HG03064 (cell line): ENCODE measurements at regions not wholly inside any gene's neighbourhood (a gene's known extent, or its start where the extent isn't known, plus 50 kb on each side); places are given as distances from the start of the nearest gene placed in this dataset.

Source experiments
- ATAC-seq: cut with Tn5 transposase; IDR thresholded peaks from one replicate; pipeline ENCODE4 v1.9.1; 2021; ENCODE audit warnings: low read depth; ENCODE audit not compliant: unreplicated experiment

- ATAC-seq = no peak
These were observed 153.8 kb upstream of the CMC1 start for GRCh38 chr3:28087591-28087990.

GRCh38 chr3:28088811-28089526, 152.4 kb upstream of the CMC1 start:
- ATAC-seq = no peak

DNA sequence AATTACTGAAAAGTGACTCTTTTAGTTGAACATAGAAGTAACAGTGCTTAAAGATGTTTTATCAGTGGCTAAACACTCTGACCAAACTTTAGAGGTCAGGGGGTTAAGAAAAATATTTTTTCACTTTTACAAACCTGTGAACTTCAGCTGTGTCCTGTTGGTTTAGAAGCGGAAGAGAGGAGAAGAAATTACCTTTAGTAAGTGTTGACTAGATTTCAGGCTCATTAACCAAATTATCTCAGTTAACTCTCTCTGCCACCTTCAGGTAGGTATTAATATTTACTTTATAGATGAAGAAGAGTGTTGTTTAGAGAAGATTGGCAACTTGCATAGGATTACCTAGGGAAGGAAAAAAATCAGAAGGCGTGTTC, 151.9 kb upstream of the CMC1 start:
- ATAC-seq = no peak

DNA sequence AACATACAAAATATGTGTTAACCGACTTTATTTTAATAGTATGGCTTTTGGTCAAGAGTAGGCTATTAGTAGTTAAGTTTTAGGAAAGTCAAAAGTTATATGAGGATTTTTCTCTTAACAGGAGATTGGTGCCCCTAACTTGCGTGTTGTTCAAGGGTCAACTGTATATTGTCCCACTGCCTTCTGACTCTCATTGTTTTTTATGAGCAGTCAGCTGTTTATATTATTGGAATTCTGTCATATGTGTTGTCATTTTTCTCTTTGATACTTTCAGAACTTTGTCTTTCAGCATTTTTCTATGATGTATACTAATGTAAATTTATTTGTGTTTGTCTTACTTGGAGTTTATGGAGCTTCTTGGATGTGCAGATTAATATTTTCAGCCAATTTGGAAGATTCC, 142.1 kb upstream of the CMC1 start:
- ATAC-seq = no peak

DNA sequence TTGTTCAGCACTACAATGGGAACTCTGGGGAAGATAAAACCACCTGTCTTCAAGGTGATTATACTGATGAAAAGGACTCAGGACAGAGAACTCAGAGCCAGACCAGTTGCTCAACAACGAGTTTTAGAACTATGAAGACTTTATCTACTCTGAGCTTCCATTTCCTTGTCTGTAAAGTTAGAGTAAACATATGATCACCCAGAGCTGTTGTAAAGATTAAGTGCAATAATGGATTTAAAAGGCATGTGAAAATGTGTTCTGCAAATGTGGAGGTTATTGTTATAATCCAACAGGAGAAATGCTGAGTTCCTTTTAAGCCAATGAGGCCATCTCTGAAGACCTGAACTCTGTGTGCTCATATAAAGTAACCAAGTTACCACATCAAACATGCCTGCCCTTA, 139.7 kb upstream of the CMC1 start:
- ATAC-seq = no peak

DNA sequence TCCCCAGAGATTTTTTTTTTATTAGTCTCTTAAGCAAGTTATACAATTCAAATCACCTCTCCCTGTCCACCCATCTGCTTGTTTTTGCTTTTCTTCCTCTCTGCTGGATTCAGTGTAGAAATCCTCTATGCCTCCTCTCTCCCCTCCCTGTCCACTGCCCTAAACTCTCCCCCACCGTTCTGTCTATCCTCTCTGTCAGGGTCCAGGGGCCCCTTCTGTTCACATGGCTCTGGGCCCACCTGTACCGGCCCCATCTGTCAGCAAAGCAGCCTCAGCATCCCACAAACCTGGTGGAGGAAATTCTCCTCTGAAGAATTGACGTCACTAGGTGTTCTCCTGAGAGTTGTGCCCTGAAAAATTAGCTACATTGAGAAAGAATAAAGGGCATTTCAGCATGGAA, 137.6 kb upstream of the CMC1 start:
- ATAC-seq = no peak

DNA sequence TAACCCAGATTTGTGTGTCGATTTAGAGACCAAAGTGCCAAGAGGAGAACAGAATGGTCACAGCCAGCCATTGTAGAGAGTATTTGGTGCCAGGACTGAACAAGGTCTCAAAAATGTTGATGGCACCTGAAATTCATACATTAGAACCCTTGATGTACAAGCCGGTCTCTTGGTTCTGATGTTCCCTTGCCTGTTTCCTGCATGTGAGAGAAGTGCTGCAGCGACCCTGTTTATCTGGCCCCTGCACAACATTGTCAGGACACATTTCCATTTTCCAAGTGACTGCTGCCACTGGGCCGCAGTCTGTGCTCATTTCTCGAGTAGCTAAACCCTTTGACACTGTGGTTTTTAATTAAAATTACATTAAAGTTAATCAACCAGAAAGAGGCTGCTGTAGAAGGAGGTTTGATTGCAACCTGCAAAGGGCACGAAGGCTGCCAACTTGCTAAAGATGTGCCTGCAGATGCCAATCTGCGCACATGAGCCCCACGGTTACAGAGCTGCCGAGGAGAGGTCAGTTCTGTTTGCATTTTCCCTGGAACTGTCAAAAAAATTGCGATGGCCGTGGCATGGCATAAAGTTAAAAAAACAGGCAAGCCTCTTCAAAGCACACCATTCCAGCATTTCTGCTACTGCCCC, 136.4 kb upstream of the CMC1 start:
- ATAC-seq = no peak

DNA sequence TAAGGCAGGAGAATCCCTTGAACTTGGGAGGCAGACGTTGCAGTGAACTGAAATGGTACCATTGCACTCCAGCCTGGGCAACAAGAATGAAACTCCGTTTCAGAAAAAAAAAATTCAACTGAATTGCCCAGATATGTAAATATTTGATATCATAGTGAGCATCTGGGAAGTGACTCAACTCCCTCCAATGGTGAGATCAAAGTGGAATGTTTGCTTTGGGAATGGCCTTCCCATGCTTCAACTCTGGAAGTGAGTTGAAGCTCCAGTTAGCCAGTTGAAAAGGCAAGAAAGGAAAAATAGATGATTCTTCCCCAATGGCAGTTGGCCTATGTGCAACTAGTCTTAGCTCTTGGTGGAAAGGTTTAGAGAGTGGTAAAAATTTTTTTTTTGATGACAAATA, 131.6 kb upstream of the CMC1 start:
- no peak for ATAC-seq

GRCh38 chr3:28110869-28111268, 130.6 kb upstream of the CMC1 start:
- no peak for ATAC-seq

GRCh38 chr3:28114893-28115292, 126.5 kb upstream of the CMC1 start:
- no peak for ATAC-seq

DNA sequence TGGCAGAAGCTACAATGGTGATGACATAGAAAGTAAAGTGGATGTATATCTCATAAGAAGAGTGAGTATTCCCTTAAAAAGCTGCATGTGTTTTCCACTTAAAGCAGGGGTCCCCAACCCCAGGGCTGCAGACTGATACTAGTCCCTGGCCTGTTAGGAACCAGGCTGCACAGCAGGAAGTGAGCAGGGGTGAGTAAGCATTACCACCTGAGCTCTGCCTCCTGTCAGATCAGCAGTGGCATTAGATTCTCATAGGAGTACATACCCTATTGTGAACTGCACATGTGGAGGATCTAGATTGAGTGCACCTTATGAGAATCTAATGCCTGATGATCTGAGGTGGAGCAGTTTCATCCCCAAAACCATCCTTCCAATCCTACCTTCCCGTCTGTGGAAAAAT, 126.1 kb upstream of the CMC1 start:
- ATAC-seq = no peak

- no peak for ATAC-seq
These were observed 123.8 kb upstream of the CMC1 start for GRCh38 chr3:28117598-28117997.

- no peak for ATAC-seq
These were observed 123.3 kb upstream of the CMC1 start for GRCh38 chr3:28118087-28118486.

GRCh38 chr3:28122227-28122626, 119.2 kb upstream of the CMC1 start:
- ATAC-seq = no peak

DNA sequence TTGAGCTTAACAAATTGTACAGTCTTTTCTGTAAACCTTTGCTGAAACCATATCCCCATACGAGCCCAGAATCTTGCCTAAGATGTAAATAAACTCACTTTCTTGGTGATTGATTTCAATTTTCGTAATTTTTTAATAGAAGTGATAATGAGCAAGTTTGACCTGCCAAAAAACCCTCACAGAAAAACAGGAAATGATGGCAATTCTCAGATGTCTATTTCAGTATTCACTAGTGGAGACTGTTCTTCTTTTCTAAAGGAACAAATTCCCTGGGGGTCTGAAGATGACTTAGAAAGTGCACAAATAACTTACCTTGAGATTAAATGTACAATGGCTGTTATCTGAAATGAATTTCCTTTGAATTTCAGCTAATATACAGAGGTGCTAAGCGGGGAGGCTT, 116.5 kb upstream of the CMC1 start:
- ATAC-seq = no peak

- ATAC-seq = no peak
These were observed 116.1 kb upstream of the CMC1 start for GRCh38 chr3:28125342-28125741.

DNA sequence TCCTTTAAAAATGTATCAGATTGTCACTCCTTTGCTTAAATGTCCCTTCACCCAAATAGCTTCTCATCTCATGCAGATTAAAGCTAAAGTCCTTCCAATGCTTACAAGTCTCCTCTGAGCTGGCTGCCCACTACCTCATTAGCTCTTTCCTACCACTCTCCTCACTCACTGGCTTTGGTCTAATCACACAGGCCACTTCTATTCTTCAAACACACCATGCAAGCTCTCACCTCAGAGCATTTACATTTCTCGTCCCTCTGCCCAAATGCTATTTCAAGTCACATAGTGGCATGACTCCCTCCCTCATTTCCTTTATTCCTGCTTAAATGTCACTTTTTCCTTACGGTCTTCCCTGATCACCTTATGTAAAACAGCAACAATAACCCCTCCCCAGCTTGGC, 110.6 kb upstream of the CMC1 start:
- ATAC-seq = no peak

- no peak for ATAC-seq
These were observed 108.5 kb upstream of the CMC1 start for GRCh38 chr3:28132941-28133340.

- no peak for ATAC-seq
These were observed 107.2 kb upstream of the CMC1 start for GRCh38 chr3:28134198-28134597.

- no peak for ATAC-seq
These were observed 106.5 kb upstream of the CMC1 start for GRCh38 chr3:28134792-28135375.

DNA sequence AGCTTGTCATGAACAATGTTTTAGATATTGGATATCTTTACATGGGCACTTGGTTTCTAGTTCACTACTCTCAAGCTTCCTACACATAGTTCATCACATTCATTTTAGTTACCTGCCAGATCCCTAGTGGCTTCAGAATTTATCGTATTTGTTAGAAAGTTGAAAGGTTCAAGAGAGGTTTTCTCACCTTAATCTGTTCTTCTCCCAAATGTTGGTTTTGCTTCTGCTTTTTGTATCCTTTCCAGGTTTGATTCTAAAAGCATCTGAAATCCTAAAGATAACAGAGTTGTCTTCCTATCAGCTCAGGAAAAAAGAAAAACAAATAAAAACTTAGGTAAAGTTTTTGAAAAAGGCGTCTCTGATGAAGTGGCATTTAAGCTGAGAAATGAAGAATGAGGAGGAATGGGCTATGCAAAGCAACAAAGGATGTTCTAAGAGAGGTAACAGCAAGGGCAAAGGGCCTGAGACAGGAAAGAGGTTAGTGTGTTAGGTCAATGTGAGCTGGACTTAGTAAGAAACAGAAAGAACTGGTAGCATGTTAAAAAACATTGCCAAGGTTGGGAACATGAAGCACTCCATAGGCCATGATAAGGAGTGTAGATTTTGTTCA, 104.7 kb upstream of the CMC1 start:
- ATAC-seq = no peak
